Glutamatergic neuron (in vitro differentiated cells): ENCODE measurements at regions not wholly inside any gene's neighbourhood (a gene's known extent, or its start where the extent isn't known, plus 50 kb on each side); places are given as distances from the start of the nearest gene placed in this dataset.

Experiments
- DNase-seq: peaks from one replicate; pipeline ENCODE4 v3.0.0; 2022
- H3K27ac Mint-ChIP-seq: one replicate; pipeline ENCODE4 v1.8.0; 2020; ENCODE audit warnings: mild to moderate bottlenecking, mixed read lengths, inconsistent platforms; ENCODE audit not compliant: unreplicated experiment
- H3K27me3 Mint-ChIP-seq: one replicate; pipeline ENCODE4 v1.8.0; 2020; ENCODE audit warnings: mild to moderate bottlenecking, moderate library complexity, mixed read lengths, inconsistent platforms; ENCODE audit not compliant: unreplicated experiment
- H3K36me3 Mint-ChIP-seq: one replicate; pipeline ENCODE4 v1.8.0; 2020; ENCODE audit warnings: mild to moderate bottlenecking, mixed read lengths, inconsistent platforms; ENCODE audit not compliant: unreplicated experiment
- H3K4me1 Mint-ChIP-seq: one replicate; pipeline ENCODE4 v1.8.0; 2020; ENCODE audit warnings: mild to moderate bottlenecking, low read depth, mixed read lengths, inconsistent platforms; ENCODE audit not compliant: unreplicated experiment
- H3K4me3 Mint-ChIP-seq: one replicate; pipeline ENCODE4 v1.8.0; 2020; ENCODE audit warnings: mild to moderate bottlenecking, mixed read lengths, inconsistent platforms; ENCODE audit not compliant: unreplicated experiment
- H3K9me3 Mint-ChIP-seq: one replicate; pipeline ENCODE4 v1.8.0; 2020; ENCODE audit warnings: mild to moderate bottlenecking, moderate library complexity, mixed read lengths, inconsistent platforms; ENCODE audit not compliant: unreplicated experiment
- TF ChIP-seq, protein P1 (sequence below): fragments of 200-600 bp; sonication (generic); IDR thresholded peaks from one replicate; pipeline ENCODE4 v1.5.0; 2021; ENCODE audit not compliant: partially characterized antibody, unreplicated experiment

DNA sequence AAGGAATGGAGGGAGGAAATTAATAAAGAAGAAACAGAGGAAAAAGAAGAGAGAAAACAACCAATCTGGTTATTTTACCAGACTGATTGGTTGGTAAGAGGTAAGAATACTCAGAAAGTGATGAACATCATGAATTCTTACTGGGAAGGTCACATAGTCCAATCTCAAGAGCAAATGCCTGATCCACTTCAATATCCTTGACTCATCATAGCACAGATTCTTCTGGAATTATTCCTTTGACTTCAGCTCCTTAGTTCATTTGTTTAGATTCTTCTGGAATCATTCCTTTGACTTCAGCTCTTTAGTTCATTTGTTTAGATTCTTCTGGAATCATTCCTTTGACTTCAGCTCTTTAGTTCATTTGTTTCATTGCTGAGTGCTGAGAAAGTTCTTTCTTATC lies 2030.6 kb upstream of the CELF4 start:
- H3K27ac Mint-ChIP-seq: no peak overlapping the region
- H3K9me3 Mint-ChIP-seq: no peaks in the 10 kb centered on the region
- H3K4me1 Mint-ChIP-seq: peaks cover 25% of the 10 kb centered on the region
- no peak for DNase-seq
- H3K27me3 Mint-ChIP-seq: no peaks in the 10 kb centered on the region
- H3K36me3 Mint-ChIP-seq: no peaks in the 10 kb centered on the region
- H3K4me3 Mint-ChIP-seq: no peak overlapping the region
- TF ChIP-seq, protein P1, sequence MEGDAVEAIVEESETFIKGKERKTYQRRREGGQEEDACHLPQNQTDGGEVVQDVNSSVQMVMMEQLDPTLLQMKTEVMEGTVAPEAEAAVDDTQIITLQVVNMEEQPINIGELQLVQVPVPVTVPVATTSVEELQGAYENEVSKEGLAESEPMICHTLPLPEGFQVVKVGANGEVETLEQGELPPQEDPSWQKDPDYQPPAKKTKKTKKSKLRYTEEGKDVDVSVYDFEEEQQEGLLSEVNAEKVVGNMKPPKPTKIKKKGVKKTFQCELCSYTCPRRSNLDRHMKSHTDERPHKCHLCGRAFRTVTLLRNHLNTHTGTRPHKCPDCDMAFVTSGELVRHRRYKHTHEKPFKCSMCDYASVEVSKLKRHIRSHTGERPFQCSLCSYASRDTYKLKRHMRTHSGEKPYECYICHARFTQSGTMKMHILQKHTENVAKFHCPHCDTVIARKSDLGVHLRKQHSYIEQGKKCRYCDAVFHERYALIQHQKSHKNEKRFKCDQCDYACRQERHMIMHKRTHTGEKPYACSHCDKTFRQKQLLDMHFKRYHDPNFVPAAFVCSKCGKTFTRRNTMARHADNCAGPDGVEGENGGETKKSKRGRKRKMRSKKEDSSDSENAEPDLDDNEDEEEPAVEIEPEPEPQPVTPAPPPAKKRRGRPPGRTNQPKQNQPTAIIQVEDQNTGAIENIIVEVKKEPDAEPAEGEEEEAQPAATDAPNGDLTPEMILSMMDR: no peak

DNA sequence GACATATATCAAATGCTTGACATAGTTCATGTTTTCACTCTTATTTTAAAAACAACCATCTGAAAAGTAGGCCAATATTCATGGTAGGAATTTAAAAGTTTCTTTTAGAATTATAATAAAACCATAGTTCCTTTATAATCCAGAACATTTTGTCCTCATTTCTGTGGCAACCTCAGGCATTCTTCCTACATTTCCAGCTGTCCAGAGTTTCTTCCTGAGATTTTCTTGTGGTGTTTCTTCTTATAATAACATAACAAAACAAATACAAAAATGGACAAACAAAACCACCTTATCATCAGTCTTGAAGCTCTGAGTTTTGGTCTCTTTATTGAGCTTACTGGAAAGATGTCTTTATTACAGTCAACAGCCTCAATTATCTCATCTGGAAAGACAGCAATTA lies 2028.6 kb upstream of the CELF4 start:
- H3K36me3 Mint-ChIP-seq: no peaks in the 10 kb centered on the region
- no peaks in the 10 kb centered on the region for H3K27me3 Mint-ChIP-seq
- H3K27ac Mint-ChIP-seq: no peak overlapping the region
- TF ChIP-seq, protein P1: no peak
- peaks cover 12% of the 10 kb centered on the region for H3K4me1 Mint-ChIP-seq
- H3K9me3 Mint-ChIP-seq: no peaks in the 10 kb centered on the region
- no peak for DNase-seq
- H3K4me3 Mint-ChIP-seq: no peak overlapping the region

DNA sequence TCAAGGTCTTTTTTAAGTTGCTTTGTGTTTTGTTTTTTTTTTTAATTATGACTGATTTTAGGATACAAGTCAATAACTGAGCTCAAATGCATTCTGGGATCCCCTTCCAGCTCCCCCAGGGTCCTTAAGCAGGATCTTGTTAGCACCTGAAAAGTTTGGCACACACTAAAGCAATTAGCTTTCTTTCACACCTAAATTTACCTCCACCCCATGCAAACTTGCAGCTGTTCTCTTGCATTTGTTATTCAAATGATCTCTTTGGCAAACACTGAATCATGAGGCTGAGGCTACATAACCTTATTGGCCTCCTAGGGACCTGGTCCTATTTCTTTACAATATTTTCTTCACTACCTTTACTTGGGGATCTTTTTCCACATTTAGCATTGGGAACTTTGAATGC lies 2026.1 kb upstream of the CELF4 start:
- no peak for DNase-seq
- Mint-ChIP-seq H3K4me3 (no peak overlapping the region), H3K4me1 (peaks cover 5% of the 10 kb centered on the region), H3K36me3 (no peaks in the 10 kb centered on the region), H3K9me3 (no peaks in the 10 kb centered on the region), H3K27ac (no peak overlapping the region), H3K27me3 (no peaks in the 10 kb centered on the region)
- TF ChIP-seq, protein P1: no peak

DNA sequence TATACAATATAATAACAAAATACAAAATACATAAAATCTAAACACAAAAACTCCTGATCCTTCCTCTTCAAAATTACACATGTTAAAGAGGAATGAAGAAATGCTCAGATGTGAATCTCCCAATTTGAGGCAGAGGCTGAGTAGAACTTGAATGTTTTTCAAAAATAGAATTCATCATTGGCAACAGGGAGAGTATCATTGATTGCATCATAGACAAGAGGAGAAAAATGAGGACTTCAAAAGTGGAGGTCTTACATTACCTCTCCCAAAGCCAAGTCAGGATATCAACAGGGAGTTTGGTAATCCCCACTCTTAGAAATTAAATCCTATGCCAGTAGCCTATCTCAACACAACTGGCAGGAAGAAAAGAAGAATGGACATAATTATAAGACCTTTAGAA lies 2023.9 kb upstream of the CELF4 start:
- Mint-ChIP-seq H3K4me1 (peaks cover 2% of the 10 kb centered on the region), H3K9me3 (peaks cover 2% of the 10 kb centered on the region), H3K4me3 (no peak overlapping the region), H3K27me3 (no peaks in the 10 kb centered on the region), H3K36me3 (no peaks in the 10 kb centered on the region), H3K27ac (no peak overlapping the region)
- TF ChIP-seq, protein P1: no peak
- DNase-seq: no peak

DNA sequence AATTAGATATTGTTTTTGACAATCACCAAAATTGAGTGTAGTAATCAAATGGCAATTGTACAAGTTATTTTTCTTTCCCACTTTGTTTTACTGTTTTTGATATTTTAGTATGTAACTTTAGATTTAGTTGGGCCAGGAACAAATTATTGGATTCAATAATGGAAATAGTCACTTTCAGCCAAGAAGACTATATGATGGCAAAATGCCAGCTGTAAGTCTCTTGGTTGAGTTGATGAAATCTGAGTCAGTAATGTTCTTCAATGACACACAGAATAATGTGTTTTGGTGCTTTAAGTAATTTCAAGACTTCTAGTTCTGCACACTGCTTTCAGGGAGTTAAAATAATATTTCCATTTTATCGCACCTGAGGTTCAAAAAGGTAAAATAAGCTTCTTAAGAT lies 2022.0 kb upstream of the CELF4 start:
- H3K27me3 Mint-ChIP-seq: no peaks in the 10 kb centered on the region
- H3K4me1 Mint-ChIP-seq: peaks cover 2% of the 10 kb centered on the region
- TF ChIP-seq, protein P1: no peak
- no peak overlapping the region for H3K27ac Mint-ChIP-seq
- H3K4me3 Mint-ChIP-seq: no peak overlapping the region
- H3K9me3 Mint-ChIP-seq: peaks cover 2% of the 10 kb centered on the region
- DNase-seq: no peak
- no peaks in the 10 kb centered on the region for H3K36me3 Mint-ChIP-seq
